LoVo (cell line): ENCODE measurements at regions not wholly inside any gene's neighbourhood (a gene's known extent, or its start where the extent isn't known, plus 50 kb on each side); places are given as distances from the start of the nearest gene placed in this dataset.
"Not testable (repeated sequence)": the region's sequence is repeated elsewhere in the genome, so short reads cannot be mapped to it uniquely, and the experiment has no call there.

Experiments used
- DNase-seq: peaks from one replicate; pipeline ENCODE4 v3.0.0-alpha.2; 2016; ENCODE audit warnings: low spot score

DNA sequence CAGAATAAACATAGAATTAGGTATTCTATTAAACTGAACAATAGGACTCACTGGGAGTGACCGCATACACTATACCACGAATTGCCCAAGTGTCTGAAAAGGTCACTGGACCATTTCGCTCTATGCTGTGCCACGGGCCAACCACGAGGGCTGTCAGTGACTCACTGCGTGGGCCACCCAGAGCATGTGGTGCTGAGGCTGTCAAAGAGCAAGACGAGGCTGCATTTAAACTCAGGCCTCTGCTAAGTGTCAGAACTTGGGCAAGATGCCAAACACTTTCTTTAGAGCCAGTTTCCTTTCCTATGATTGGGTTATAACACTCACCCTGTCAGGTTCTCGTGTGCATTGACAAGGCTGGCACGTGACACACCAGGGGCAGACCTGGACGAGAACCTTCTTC, 97.5 kb downstream of the SH3YL1 start:
- DNase-seq: no peak

GRCh38 chr2:165530-165929, 98.3 kb downstream of the SH3YL1 start:
- DNase-seq: no peak

GRCh38 chr2:162473-163382, 101.1 kb downstream of the SH3YL1 start:
- DNase-seq: peak; percentile 65

- no peak for DNase-seq
Observed at GRCh38 chr2:161729-162128, 102.1 kb downstream of the SH3YL1 start.

GRCh38 chr2:151553-152334, 105.4 kb upstream of the FAM110C start:
- no peak for DNase-seq

DNA sequence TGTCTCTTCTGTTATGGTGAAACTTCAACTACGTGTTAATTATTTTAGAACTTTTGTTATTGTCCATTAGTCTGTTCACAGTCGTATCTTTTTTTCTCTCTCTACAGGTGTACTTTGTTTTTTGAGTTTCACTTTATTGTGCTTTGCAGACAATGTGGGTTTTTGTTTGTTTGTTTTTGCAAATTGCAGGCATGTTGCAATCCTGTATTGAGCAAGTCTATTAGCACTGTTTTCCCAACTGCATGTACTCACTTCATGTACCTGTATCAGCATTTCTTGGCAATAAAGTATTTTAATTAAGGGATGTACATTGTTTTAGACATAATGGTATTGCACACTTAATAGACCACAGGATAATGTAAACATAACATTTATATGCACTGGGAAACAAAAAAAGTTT, 99.1 kb upstream of the FAM110C start:
- no peak for DNase-seq

DNA sequence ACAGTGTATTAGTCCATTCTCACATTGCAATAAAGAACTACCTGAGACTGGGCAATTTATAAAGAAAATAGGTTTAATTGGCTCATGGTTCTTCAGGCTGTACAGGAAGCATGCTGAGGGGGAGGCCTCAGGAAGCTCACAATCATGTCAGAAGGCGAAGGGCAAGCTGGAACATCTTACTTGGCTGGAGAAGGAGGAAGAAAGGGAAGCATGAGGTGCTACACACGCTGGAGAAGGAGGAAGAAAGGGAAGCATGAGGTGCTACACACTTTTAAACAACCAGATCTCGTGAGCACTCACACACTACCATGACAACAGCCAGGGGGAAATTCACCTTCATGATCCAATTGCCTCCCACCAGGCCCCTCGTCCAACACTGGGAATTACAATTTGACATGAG, 95.3 kb upstream of the FAM110C start:
- no peak for DNase-seq

DNA sequence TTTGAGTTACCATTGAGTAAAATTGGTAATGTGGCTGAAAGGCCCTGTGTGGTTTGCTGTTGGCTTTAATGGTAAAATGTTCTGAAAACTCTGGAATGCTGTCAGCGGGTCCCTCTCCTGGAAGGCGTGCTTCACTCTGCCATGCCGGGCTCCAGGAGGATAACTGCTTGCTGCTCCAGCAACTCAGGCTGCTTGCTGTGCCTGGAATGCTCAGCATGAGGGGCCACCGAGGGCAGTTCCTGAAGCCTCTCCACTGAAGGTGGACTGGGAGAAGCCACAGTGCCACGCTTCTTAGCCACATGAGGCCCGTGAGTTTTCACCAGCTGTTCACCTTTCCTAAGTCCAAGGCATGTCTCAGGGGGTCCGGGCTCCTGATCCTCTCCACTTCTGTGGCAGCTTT, 90.4 kb upstream of the FAM110C start:
- DNase-seq: no peak

DNA sequence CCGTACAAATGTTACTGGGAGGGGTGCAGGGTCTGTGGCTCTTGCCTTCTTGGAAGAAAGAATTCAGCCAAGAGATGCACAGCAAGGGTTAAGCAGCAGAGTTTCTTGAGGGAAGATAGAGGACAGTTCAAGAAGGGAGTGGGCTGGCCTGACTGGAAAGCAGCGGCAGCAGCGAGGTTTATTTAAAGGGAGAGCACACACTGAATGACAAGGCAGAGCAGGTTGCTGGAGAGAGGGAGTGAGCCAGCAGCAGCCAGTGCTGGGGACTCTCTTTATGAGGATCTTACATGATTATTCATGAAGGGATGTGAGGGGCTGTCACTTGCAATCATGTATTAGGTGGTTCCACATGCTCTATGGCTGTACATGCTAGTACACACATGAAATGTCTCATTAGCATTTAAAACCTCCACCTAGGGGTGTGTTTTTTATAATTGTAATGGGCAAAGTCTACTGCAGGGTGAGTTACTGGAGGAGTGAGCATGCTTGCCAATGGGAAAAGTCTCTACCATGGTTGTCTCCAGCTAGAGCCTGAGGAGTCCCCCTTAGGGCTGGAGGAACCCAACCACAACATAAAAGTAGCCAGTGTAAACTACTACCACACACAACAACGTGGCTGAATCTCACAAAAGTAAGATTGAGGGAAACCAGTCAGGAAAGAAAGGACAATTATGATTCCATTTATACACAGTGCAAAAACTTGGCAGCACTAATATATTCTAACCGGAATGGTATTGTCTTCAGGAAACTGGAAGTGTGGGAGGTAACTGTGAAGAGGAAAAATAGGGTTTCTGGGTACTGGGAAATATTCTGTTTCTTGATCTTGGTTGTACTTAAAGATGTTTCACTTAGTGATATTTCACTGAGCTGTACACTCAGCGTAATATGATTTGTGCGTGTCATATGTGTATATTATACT, 87.6 kb upstream of the FAM110C start:
- DNase-seq: no peak

DNA sequence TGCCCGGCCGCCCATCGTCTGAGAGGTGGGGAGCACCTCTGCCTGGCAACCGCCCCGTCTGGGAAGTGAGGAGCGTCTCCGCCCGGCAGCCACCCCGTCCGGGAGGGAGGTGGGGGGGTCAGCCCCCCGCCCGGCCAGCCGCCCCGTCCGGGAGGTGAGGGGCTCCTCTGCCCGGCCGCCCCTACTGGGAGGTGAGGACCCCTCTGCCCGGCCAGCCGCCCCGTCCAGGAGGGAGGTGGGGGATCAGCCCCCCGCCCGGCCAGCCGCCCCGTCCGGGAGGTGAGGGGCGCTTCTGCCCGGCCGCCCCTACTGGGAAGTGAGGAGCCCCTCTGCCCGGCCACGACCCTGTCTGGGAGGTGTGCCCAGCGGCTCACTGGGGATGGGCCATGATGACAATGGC, 80.5 kb upstream of the FAM110C start:
- DNase-seq: not testable (repeated sequence)

DNA sequence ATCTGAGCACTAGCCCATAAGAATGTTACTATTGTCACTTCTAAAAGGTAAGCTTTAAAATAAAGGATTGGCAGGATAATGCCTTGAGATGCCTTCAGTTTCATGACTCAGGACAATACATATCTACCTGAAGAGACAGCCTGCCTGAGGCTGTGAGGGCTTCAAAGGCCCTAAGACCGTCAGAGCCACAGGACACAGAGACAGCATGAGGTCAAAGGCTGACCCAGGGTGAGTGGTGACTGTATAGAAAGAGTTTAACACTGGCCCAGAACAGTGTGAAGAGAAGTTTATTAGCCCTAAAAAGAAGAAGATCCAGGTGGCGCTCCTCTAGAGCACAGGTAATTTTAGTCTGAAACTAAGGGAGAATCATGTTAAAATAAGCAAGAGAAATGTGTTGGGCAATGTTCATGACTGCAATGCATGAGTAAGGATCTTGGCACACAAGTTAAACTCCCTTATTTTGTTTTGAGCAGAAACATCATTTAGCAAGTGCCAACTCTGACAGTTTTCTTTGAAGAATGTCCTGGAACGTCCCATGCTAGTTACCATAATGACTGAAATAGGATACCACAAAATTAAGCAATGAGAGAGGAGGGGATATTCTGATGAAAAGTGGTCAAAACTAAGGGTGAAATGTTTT, 78.1 kb upstream of the FAM110C start:
- no peak for DNase-seq

GRCh38 chr2:116953-117352, 70.6 kb upstream of the FAM110C start:
- no peak for DNase-seq

DNA sequence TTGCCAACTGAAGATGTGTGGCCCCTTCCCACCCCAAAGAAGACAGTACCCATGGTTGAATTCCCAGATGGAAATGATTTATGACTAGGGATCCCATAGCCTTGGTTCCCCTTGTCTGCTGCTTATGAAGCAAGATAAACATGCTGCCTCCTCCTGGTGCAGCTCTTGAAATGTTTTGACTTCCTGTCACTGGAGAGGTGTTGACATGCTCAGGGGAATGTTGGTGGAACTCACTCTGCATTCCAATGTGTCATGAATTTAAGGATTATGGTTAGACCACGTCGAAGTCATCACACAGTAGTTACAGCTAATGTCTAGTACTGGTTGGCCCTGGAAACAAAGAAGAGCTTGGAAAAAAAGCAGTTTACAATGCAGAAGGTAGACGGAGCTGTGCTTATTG, 69.0 kb upstream of the FAM110C start:
- no peak for DNase-seq

DNA sequence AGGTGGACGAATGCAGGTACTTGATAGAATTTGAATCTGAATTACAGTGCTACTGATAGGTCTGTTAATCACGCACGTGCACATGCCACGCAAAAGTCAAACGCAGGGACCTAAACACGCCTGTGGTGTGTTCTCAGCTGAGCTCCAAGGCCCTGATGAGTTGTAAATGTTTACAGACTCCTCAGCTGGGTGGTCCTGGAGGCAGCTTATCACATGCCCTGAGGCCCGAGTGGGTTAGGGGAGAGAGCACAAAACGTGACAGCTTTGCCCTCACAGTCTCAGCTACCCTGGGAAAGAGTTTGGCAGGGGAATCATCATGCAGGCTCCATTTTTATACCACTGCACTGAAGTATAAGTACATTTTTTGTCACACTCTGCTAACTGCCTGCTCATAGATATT, 68.3 kb upstream of the FAM110C start:
- DNase-seq: no peak

DNA sequence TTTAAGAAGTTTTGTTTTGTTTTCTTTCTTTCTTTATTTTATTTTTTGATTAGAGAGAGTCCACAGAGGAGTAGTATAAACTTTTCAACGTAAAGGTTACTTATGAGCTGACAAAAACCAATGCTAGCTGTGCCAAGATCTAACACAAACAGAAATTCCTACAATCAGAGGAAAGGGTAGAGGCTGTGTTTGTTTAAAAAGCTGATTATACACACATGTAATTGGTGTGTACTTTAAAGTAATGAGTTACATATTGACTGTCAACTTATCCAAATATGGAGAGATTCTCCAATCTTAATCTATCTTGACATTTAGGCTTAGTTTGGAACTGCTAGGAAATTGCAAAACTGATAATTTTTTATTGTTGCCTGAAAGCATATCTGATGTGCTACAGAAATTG, 63.7 kb upstream of the FAM110C start:
- no peak for DNase-seq

DNA sequence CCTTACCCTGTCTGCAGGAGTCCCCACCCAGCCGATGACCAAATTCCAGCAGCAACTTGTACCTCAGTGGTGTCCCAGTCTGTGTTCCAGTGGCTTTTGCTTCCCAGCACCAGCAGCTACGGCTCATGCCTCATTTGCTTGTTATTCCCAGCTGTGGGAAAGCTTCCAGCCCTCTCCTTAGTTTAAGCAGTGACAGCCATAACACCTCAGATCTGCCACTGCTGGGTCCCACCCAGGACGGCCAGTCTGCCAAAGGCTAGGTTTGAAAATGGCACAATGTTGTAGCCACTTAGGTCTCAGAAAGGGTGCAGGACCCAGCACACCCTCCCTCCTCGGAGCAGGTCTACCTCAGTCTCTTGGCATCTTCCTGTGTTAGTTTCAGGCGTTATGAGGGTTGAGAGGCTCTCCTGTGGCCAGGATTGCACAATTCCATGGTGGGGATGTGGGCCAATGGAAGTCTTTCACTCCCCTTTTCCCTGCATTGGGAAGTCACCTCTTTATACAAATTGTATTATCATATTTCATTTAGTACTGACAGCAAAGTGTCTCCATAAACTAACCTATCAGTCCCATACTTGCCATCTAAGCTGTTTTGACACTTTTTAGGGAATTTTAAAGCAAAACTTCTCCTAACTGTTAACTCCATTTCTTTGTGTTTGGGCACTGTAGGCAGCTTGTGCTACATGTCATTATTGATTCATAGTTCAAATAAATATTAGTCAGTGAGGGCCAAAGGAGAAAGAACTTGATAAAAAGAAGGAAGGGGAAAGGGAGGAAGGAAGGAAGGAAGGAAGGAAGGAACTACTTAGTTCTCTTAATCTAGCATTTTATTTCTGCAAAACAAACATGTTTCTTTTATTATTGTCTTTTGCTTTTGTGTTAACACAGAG, 62.9 kb upstream of the FAM110C start:
- no peak for DNase-seq

GRCh38 chr2:101016-101415, 54.7 kb upstream of the FAM110C start:
- DNase-seq: no peak
